ENCODE measurements at regions not wholly inside any gene's neighbourhood (a gene's known extent, or its start where the extent isn't known, plus 50 kb on each side); places are given as distances from the start of the nearest gene placed in this dataset.

DNA sequence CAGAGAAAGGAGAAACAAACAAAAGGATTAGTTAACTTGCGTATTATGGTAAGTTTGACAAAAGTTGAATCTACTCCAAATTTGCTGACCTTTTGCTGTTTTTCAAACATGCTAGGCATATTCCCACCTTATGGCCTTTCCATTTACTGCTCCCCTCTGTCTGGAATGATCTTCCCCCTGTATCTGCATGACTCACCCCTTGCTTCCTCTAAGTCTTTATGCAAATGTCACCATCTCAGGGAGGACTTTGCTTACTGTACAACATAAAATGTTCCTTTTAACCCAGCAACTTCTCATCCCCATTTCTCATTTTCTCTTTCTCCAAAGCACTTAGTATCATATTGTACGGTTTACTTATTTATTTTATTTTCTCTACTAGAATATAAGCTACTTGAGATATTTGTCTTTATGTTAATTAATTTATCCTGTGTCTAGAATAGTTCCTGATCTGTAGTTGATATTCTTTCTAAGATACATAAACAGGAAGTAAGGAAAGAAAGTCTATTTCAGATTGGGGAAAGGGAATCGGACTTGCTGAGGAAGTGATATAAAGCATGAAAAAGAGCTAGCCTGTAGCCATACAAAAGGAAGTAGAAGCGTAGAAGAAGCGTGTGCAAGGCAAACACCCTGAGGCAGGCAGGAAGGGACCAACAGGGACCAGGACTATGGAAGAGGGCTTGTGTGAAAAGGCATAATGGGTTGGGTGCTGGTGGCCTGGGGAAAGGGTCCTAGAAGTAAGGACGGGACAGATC is 144.9 kb upstream of the ERBB4 start:
- ATAC-seq (peak in 1 of 4 donors; percentile 30), DNase-seq (no peak)
- no peak overlapping the region for H3K4me3 ChIP-seq
- intact Hi-C loops (cut with DNase I) = no loop called here
- no peak overlapping the region for H3K27ac ChIP-seq
- H3K9me3 ChIP-seq = no peaks in the 10 kb centered on the region
- no peaks in the 10 kb centered on the region for H3K27me3 ChIP-seq
- no peak for TF ChIP-seq CTCF (IDR thresholded peaks at IDR 0.05)
- no peak for TF ChIP-seq POLR2A (IDR thresholded peaks at IDR 0.05)
- no peaks in the 10 kb centered on the region for H3K4me1 ChIP-seq
- no peaks in the 10 kb centered on the region for H3K36me3 ChIP-seq
- 43% methylated on average over 6 of the region's 6 CpGs for WGBS (ENCODE audit: insufficient coverage, low coverage, low lambda C conversion rate, missing lambda C conversion rate)

- Histone ChIP-seq H3K4me3 (no peak overlapping the region), H3K27ac (no peak overlapping the region), H3K36me3 (no peaks in the 10 kb centered on the region), H3K4me1 (no peaks in the 10 kb centered on the region), H3K27me3 (no peaks in the 10 kb centered on the region), H3K9me3 (no peaks in the 10 kb centered on the region)
- WGBS (ENCODE audit: insufficient coverage, low coverage, low lambda C conversion rate, missing lambda C conversion rate) = 56% methylated on average over 3 of the region's 3 CpGs
- ATAC-seq (no peak), DNase-seq (no peak)
- intact Hi-C loops (cut with DNase I) = no loop called here
- no peak for TF ChIP-seq POLR2A (IDR thresholded peaks at IDR 0.05)
- no peak for TF ChIP-seq CTCF (IDR thresholded peaks at IDR 0.05)
Observed at GRCh38 chr2:212682937-212683336, 144.3 kb upstream of the ERBB4 start.

GRCh38 chr2:212677466-212677865 is 138.9 kb upstream of the ERBB4 start:
- WGBS (ENCODE audit: insufficient coverage, low coverage, low lambda C conversion rate, missing lambda C conversion rate) = 0% methylated on average over 1 of the region's 1 CpG
- intact Hi-C loops (cut with DNase I) = no loop called here

GRCh38 chr2:212672186-212672585 is 133.6 kb upstream of the ERBB4 start:
- no peaks in the 10 kb centered on the region for H3K9me3 ChIP-seq
- no peaks in the 10 kb centered on the region for H3K27me3 ChIP-seq
- H3K4me1 ChIP-seq = no peaks in the 10 kb centered on the region
- no peak for DNase-seq
- intact Hi-C loops (cut with DNase I) = no loop called here
- no peak overlapping the region for H3K4me3 ChIP-seq
- no peak for ATAC-seq
- WGBS (ENCODE audit: insufficient coverage, low coverage, low lambda C conversion rate, missing lambda C conversion rate) = 66% methylated on average over 2 of the region's 2 CpGs
- no peaks in the 10 kb centered on the region for H3K36me3 ChIP-seq
- no peak overlapping the region for H3K27ac ChIP-seq
- TF ChIP-seq POLR2A (IDR thresholded peaks at IDR 0.05) = no peak
- no peak for TF ChIP-seq CTCF (IDR thresholded peaks at IDR 0.05)

More at GRCh38 chr2:212677466-212677865, 138.9 kb upstream of the ERBB4 start:
- ATAC-seq (no peak), DNase-seq (no peak)
- Histone ChIP-seq H3K4me3 (no peak overlapping the region), H3K27me3 (no peaks in the 10 kb centered on the region), H3K4me1 (no peaks in the 10 kb centered on the region), H3K27ac (no peak overlapping the region), H3K9me3 (no peaks in the 10 kb centered on the region), H3K36me3 (no peaks in the 10 kb centered on the region)
- TF ChIP-seq POLR2A (IDR thresholded peaks at IDR 0.05) = no peak
- no peak for TF ChIP-seq CTCF (IDR thresholded peaks at IDR 0.05)
